AG08395 (cell line): ENCODE measurements at regions not wholly inside any gene's neighbourhood (a gene's known extent, or its start where the extent isn't known, plus 50 kb on each side); places are given as distances from the start of the nearest gene placed in this dataset.

Experiments
- DNase-seq: peaks from one replicate; pipeline ENCODE4 v3.0.0; 2012; ENCODE audit warnings: mixed read lengths, low spot score

DNA sequence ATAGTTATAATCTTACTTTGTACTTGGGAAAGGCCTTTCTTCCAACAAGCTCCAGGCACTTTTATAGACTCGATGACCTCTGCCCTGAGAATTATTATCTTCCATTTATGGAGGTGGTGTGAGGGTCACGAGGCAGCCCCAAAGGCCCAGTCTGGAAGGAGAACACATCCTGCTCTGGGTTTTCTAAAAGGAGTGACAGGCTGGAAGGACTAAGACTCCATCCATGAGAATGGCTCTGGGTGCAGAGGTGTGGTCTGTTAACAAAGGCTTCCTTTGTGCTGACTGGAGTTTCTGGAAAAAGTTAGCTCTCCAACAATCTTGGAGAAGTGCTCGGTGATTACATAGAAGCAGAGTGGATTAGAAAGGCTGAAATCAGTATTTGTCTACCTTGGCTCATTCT lies 74.7 kb upstream of the SESN3 start:
- DNase-seq, result no peak

DNA sequence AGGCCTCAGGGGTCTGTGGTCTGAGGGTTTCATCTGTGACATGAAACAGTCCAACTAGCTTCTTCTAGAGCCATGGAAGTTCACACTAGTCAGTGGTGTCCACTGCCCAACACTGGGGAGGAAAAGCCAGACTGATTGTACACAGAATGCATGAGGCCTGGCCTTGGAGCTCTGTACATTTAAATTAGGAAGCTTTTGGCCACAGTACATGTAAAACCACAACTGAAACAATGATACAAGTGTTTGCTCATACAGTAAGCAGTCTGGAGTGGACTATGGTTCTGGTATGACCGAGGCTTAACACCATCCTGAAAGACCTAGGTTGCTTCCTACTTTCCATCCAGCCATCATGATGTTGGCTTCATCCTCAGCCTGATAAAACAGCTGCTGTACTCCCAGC lies 73.8 kb upstream of the SESN3 start:
- no peak for DNase-seq

- DNase-seq, result no peak
These were observed 71.2 kb upstream of the SESN3 start for GRCh38 chr11:95302211-95302610.

DNA sequence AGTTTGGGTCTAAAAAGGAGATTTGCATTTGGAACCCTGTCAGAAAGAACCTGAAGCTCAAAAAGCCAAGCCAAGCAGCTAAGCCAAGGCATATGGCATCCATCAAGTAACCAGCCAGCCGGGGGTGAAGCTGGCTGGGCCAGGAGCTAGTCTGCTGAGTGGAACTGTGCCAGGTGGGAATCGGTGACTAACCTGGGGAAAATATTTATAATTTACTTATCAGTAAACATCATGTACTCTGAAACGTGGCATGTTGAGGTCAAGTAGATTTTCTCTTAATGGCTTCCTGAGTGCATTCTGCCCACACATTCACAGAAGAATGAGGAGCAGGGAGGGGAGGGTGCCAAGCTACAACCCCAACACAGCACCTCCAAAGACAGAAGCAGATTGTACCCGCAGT lies 70.5 kb upstream of the SESN3 start:
- DNase-seq, result no peak

- peak; percentile 26 for DNase-seq
These were observed 68.2 kb upstream of the SESN3 start for GRCh38 chr11:95299078-95299679.

DNA sequence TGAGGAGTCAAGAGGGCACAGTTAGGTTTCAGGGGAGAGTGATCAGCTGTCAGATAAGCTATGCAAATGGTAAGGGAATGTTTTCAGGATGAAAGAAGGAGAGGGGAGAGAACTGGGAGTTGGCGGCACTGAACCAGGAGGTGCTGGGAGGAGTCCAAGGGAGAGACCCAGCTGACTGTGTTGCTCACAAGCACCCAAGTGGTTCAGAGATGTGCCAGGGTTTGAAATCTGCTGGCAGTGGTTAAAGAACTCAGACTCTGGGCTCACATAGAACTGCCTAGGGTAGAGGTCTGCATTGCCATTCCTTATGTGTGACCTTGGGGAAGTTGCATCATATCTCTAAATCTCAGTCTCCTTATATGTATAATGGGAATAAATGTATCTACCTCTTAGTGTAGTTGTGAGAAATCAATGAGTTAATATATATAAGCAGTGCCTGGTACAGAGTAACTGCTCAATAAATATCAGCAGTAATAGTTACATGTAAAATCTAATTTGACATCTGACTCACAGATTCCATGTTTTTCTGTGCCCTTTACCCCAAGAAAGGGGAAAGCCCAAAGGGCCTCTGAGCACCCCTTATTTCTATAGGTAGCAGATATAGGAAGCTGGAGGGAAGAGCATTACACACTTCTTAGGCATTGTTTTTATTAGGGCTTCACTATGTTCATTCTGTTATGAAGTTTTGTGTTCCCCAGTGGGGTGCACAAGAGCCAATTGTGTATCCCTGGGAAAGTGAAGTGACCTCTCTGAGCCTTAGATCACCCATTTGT lies 66.9 kb upstream of the SESN3 start:
- DNase-seq, result no peak

DNA sequence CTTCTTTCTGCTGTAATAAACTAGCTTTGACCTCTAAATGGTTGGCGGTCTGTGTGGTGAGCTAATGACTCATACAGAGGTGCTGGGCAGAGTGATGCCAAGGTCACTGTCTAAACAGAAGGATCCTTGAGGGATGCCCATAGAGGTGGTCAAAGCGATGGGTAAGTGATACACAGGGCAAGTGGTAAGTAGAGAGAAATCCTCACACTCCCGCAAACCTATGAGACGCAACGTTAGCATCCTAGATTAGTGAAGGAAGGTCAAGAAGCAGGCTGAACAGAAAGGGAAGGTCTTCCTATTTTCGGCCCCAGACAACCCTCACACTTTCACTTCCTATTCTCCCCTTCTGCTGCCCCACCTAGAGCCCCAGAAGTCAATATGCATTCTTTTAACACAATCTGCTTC lies 65.6 kb upstream of the SESN3 start:
- no peak for DNase-seq

GRCh38 chr11:95296165-95296564 lies 65.2 kb upstream of the SESN3 start:
- no peak for DNase-seq

DNA sequence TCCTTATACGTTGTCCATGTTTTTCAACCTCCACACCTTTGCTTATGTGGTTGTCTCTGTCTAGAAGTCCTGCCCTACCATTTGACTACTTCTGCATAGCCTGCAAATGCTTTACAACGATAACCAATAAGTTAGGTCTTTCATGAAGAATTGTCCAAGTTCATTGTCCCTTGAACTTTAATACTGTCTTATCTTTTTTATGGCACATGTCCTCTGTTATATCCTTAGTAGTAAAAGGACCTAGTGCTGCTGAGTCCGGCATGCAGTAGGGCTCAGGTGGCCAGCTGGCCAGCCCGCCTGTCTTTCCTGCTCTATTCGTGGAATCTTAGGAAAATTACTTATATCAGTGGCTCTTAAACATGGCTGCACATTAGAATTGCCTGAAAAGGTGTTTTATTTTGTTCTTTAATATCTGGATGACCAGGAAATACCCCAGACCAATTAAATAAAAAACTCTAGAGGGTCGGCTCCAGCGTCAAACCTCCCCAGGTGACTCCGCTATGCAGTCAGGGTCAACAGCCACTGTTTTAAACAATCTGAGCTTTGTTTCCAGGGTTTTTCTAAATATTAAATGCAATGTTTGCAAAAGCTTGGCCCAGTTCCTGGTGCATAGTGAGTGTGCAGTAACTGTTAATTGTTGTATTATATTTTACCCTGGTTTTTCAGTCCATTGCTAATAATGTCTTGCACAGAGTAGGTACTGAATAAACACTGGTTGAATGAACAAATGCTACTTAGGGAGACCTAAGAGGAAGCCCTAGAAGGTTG lies 64.6 kb upstream of the SESN3 start:
- DNase-seq, result no peak

- no peak for DNase-seq
These were observed 63.7 kb upstream of the SESN3 start for GRCh38 chr11:95294701-95295100.

DNA sequence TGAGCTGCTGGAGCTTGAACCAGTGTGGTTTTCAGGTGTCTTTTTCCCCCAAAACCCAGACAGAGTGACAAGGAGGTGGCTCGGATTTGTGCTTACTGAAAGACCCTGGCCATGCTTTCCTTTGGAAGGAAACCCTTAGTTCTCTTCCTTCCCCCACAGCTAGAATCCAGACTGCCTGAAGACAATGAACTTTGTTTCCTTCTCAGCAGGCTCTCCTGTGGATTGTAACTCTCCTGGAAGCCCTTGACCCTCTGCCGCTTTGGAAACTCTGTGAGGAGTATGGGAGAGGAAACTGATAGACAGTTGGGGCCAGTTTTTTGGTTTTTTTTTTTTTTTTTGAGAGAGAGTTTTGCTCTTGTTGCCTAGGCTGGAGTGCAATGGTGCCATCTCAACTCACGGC lies 62.1 kb upstream of the SESN3 start:
- no peak for DNase-seq

- DNase-seq, result no peak
These were observed 60.9 kb upstream of the SESN3 start for GRCh38 chr11:95291946-95292345.

GRCh38 chr11:95289378-95290101 lies 58.5 kb upstream of the SESN3 start:
- DNase-seq, result no peak

- DNase-seq, result no peak
These were observed 53.4 kb upstream of the SESN3 start for GRCh38 chr11:95284057-95285052.

- no peak for DNase-seq
These were observed 52.6 kb upstream of the SESN3 start for GRCh38 chr11:95283650-95284049.

DNA sequence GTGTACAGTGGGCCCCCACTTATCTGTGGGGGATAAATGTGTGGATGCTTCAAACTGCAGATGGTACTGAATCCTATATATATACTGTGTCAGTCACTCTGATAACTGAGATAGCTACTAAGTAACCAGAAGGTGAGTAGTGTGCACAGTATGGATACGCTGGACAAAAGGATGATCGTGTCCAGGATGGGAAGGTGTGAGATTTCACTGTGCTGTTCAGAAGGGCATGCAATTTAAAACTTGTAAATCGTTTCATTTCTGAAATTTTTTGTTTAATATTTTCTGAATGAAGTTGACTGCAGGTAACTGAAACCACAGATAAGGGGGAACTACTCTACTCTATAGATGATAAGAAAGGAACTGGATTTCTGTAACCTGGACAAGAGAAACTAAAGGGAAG lies 52.1 kb upstream of the SESN3 start:
- DNase-seq, result no peak

DNA sequence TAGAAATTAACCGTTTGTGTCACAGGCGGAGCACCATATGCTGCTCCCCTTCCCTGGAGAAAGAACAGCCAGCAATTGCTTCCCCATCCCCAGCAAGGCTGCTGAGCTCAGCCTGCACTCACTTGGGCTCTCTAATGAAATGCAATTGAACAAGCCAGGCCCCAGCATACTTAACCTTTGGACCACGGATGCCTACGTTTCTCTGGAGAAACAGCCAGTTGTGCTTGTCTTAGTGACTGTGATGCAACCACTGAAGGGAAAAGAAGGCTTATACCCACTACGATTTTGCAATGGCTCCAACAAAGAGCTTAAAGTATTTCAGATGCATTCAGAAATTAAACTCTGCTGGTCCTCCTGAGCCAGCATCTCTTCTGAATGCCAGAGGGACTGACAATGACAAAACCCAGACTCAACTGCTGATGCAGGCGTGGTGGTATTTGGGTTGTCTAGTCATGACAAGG lies 51.3 kb upstream of the SESN3 start:
- peak; percentile 18 for DNase-seq
